Calu3 (cell line): ENCODE measurements at regions not wholly inside any gene's neighbourhood (a gene's known extent, or its start where the extent isn't known, plus 50 kb on each side); places are given as distances from the start of the nearest gene placed in this dataset.

Experiments
- BruUV-seq: library from RNA; stranded (reverse); fragments of 400-500 nt; replicated peaks from 2 replicates; lab custom pipeline; 2021; lab: Mats Ljungman, UMichigan
- CTCF ChIA-PET: fragments of 300-600 bp; sonication (Branson Sonifier 250); formaldehyde crosslinking; loops from one replicate; lab custom pipeline; 2022; ENCODE audit warnings: antibody characterized with exemption; lab: Charles Lee
- DNase-seq: peaks from one replicate; pipeline ENCODE4 v3.0.0; 2022
- H3K27ac Mint-ChIP-seq: one replicate; pipeline ENCODE4 v1.8.0; 2022; ENCODE audit warnings: mixed read lengths; ENCODE audit not compliant: unreplicated experiment
- H3K27me3 Mint-ChIP-seq: one replicate; pipeline ENCODE4 v1.8.0; 2022; ENCODE audit warnings: mixed read lengths; ENCODE audit not compliant: unreplicated experiment
- H3K36me3 Mint-ChIP-seq: one replicate; pipeline ENCODE4 v1.8.0; 2022; ENCODE audit warnings: mild to moderate bottlenecking, moderate library complexity, mixed read lengths; ENCODE audit not compliant: insufficient read depth, unreplicated experiment
- H3K4me1 Mint-ChIP-seq: one replicate; pipeline ENCODE4 v1.8.0; 2022; ENCODE audit warnings: mild to moderate bottlenecking, low read depth, mixed read lengths; ENCODE audit not compliant: unreplicated experiment
- H3K4me3 Mint-ChIP-seq: one replicate; pipeline ENCODE4 v1.8.0; 2022; ENCODE audit warnings: mild to moderate bottlenecking, low read depth, moderate library complexity, mixed read lengths; ENCODE audit not compliant: unreplicated experiment
- H3K9me3 Mint-ChIP-seq: one replicate; pipeline ENCODE4 v1.8.0; 2022; ENCODE audit warnings: low read depth, mixed read lengths; ENCODE audit not compliant: unreplicated experiment
- intact Hi-C: fragments of 100-400 bp; cut with micrococcal nuclease; formaldehyde crosslinking; loops from one replicate; pipeline ENCODE4 v1.10.0; 2022; ENCODE audit not compliant: unreplicated experiment
- TF ChIP-seq, protein P1 (sequence below): fragments of 200-600 bp; IDR thresholded peaks from one replicate; pipeline ENCODE4 v1.8.0; 2022; ENCODE audit warnings: antibody characterized with exemption; ENCODE audit not compliant: unreplicated experiment

DNA sequence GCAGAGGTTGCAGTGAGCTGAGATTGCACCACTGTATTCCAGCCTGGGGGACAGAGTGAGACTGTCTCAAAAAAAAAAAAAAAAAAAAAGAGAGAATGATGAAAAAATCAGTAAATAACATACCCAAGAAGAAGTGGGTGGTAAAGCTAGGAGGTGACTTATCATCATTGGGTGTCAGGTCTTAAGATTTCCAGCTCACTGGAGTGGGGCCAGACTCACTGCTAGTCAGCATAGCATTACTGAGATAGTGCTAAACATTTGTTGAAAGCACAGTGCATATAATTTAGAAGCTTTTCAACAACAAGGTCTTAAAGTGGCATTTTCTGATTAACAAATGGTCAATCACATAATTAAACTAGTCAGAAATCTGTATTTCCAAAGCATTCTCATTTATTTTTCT is 221.8 kb upstream of the GYPA start:
- no peaks in the 10 kb centered on the region for H3K9me3 Mint-ChIP-seq
- intact Hi-C loops, result no loop called here
- H3K4me3 Mint-ChIP-seq, result no peak overlapping the region
- no peaks in the 10 kb centered on the region for H3K36me3 Mint-ChIP-seq
- CTCF ChIA-PET, result no interaction called here
- no TSS peak for BruUV-seq
- H3K27me3 Mint-ChIP-seq, result no peaks in the 10 kb centered on the region
- H3K27ac Mint-ChIP-seq, result no peak overlapping the region
- no peak for DNase-seq
- H3K4me1 Mint-ChIP-seq, result no peaks in the 10 kb centered on the region
- TF ChIP-seq, protein P1, sequence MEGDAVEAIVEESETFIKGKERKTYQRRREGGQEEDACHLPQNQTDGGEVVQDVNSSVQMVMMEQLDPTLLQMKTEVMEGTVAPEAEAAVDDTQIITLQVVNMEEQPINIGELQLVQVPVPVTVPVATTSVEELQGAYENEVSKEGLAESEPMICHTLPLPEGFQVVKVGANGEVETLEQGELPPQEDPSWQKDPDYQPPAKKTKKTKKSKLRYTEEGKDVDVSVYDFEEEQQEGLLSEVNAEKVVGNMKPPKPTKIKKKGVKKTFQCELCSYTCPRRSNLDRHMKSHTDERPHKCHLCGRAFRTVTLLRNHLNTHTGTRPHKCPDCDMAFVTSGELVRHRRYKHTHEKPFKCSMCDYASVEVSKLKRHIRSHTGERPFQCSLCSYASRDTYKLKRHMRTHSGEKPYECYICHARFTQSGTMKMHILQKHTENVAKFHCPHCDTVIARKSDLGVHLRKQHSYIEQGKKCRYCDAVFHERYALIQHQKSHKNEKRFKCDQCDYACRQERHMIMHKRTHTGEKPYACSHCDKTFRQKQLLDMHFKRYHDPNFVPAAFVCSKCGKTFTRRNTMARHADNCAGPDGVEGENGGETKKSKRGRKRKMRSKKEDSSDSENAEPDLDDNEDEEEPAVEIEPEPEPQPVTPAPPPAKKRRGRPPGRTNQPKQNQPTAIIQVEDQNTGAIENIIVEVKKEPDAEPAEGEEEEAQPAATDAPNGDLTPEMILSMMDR, result no peak

DNA sequence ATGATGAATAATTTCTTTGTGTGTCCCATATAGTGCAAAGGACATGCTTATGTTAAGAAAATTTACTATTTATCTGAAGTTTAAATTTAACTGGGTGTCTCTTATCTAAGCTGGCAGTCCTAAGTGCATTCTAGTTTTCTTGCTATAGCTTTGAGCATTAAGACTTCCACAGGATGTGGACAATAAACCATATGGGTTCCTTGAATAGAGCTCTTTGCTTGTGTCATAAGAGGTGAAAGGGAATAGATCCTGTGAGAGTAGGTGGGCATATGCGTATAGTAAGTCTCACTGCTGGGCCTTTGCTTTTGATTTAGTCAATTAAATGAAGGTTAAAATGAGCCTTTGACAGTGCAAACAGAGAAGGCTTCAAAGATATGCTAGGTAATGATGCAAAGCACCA is 223.4 kb upstream of the GYPA start:
- Mint-ChIP-seq H3K4me1 (no peaks in the 10 kb centered on the region), H3K4me3 (no peak overlapping the region), H3K9me3 (no peaks in the 10 kb centered on the region), H3K27ac (no peak overlapping the region), H3K36me3 (no peaks in the 10 kb centered on the region), H3K27me3 (no peaks in the 10 kb centered on the region)
- TF ChIP-seq, protein P1, result no peak
- DNase-seq, result no peak
- CTCF ChIA-PET, result interaction anchor here (0.6 kb wide), 1 partner anchor 232 kb away, joined by 3 read pairs; no protein-coding TSS in a partner anchor
- intact Hi-C loops, result no loop called here
- BruUV-seq, result no TSS peak

DNA sequence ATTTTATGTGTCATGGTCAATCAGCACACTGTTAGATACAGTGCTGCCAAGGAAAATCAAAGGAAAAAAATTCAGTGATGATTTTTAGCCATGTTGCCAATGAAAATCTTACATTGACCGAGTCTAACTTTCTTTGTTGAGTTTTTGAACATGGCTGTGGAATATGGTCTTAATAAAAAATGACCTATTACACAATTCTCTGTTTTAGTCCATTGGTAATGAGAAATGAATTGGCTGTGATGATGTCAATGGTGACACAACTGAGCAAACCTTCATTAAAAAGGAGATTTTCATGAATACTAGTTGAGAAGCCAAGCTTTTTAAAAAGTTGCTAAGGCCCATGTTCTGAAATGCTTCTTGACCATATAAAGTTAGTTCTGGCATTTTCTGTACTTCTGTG is 225.9 kb upstream of the GYPA start:
- no TSS peak for BruUV-seq
- no peak for DNase-seq
- H3K27me3 Mint-ChIP-seq, result no peaks in the 10 kb centered on the region
- no peak overlapping the region for H3K4me3 Mint-ChIP-seq
- H3K4me1 Mint-ChIP-seq, result no peaks in the 10 kb centered on the region
- H3K9me3 Mint-ChIP-seq, result no peaks in the 10 kb centered on the region
- H3K27ac Mint-ChIP-seq, result no peak overlapping the region
- TF ChIP-seq, protein P1, result no peak
- H3K36me3 Mint-ChIP-seq, result no peaks in the 10 kb centered on the region
- intact Hi-C loops, result no loop called here
- CTCF ChIA-PET, result no interaction called here

DNA sequence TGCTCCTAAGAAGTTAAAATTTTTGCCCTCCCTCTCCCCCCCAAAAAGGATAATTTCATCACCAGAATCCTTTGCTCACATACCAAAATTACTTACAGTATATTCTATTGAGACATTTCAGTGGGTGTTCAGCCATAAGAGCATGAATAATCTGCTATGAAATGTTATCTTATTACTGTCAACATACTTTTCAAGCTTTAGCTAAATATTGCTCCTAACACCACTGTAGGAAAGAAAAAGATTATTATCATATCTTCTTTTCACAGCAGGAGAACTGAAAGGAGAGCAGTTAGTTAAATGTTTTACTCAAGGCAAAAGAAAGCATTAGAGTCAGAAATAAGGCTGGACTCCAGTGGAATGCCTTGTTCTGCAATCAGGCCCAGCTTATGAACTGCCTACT is 231.0 kb upstream of the GYPA start:
- no peaks in the 10 kb centered on the region for H3K4me1 Mint-ChIP-seq
- BruUV-seq, result no TSS peak
- H3K9me3 Mint-ChIP-seq, result no peaks in the 10 kb centered on the region
- no peak overlapping the region for H3K4me3 Mint-ChIP-seq
- no peaks in the 10 kb centered on the region for H3K36me3 Mint-ChIP-seq
- CTCF ChIA-PET, result no interaction called here
- no peak overlapping the region for H3K27ac Mint-ChIP-seq
- no peaks in the 10 kb centered on the region for H3K27me3 Mint-ChIP-seq
- TF ChIP-seq, protein P1, result no peak
- DNase-seq, result no peak
- intact Hi-C loops, result no loop called here
